Lower leg skin (tissue), 4 donors: ENCODE measurements at regions not wholly inside any gene's neighbourhood (a gene's known extent, or its start where the extent isn't known, plus 50 kb on each side); places are given as distances from the start of the nearest gene placed in this dataset.

Source experiments
- DNase-seq, 2 donors: peaks; one replicate each; pipeline ENCODE4 v3.0.0-alpha.2; 2019; ENCODE audit warnings: low spot score in 2 of 2
- H3K4me3 ChIP-seq: fragments of 200-600 bp; sonication (generic); 2 replicates; pipeline ENCODE4 v1.5.1; 2017; ENCODE audit warnings: mild to moderate bottlenecking, low read depth; ENCODE audit not compliant: poor library complexity, severe bottlenecking
- POLR2A ChIP-seq, 2 donors: fragments of 450-650 bp; IDR thresholded peaks; one replicate each; pipeline ENCODE4 v1.6.1; 2016 to 2017; ENCODE audit warnings: antibody characterized with exemption in 2 of 2, mild to moderate bottlenecking in 1 of 2, moderate library complexity in 1 of 2
- WGBS, 2 donors: methylation state at CpG; one replicate each; pipeline ENCODE4 v1.1.5; 2018; 5-methylcytosine and 5-hydroxymethylcytosine counted together
- intact Hi-C: fragments of 100-400 bp; cut with DNase I; formaldehyde crosslinking; loops from one replicate; pipeline ENCODE4 v1.15.0; 2023; ENCODE audit warnings: low total_unique reads
- TF ChIP-seq, protein P1 (sequence below), 3 donors: fragments of 450-650 bp; IDR thresholded peaks; one replicate each; pipeline ENCODE4 v1.5.1; 2016; ENCODE audit warnings: antibody characterized with exemption in 3 of 3, mild to moderate bottlenecking in 3 of 3, moderate library complexity in 2 of 3

GRCh38 chr13:91214031-91214430, 133.5 kb upstream of the MIR17HG start:
- intact Hi-C loops, result no loop called here
- TF ChIP-seq POLR2A (IDR thresholded peaks at IDR 0.05), result no peak
- TF ChIP-seq, protein P1, sequence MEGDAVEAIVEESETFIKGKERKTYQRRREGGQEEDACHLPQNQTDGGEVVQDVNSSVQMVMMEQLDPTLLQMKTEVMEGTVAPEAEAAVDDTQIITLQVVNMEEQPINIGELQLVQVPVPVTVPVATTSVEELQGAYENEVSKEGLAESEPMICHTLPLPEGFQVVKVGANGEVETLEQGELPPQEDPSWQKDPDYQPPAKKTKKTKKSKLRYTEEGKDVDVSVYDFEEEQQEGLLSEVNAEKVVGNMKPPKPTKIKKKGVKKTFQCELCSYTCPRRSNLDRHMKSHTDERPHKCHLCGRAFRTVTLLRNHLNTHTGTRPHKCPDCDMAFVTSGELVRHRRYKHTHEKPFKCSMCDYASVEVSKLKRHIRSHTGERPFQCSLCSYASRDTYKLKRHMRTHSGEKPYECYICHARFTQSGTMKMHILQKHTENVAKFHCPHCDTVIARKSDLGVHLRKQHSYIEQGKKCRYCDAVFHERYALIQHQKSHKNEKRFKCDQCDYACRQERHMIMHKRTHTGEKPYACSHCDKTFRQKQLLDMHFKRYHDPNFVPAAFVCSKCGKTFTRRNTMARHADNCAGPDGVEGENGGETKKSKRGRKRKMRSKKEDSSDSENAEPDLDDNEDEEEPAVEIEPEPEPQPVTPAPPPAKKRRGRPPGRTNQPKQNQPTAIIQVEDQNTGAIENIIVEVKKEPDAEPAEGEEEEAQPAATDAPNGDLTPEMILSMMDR (IDR thresholded peaks at IDR 0.05), result no peak
- WGBS, 2 donors, result 34 to 43% methylated on average over 2 of the region's 2 CpGs
- no peak overlapping the region for H3K4me3 ChIP-seq
- DNase-seq, result no peak

GRCh38 chr13:91216928-91217700, 130.4 kb upstream of the MIR17HG start:
- 38 to 44% methylated on average over 12 of the region's 12 CpGs for WGBS, 2 donors

GRCh38 chr13:91219201-91219600, 128.3 kb upstream of the MIR17HG start:
- no peak for TF ChIP-seq POLR2A (IDR thresholded peaks at IDR 0.05)
- TF ChIP-seq, protein P1 (IDR thresholded peaks at IDR 0.05), result no peak
- 83% methylated on average over 1 of the region's 1 CpG for WGBS, 2 donors
- no peak overlapping the region for H3K4me3 ChIP-seq
- intact Hi-C loops, result no loop called here
- DNase-seq, result no peak

More at GRCh38 chr13:91216928-91217700, 130.4 kb upstream of the MIR17HG start:
- no peak overlapping the region for H3K4me3 ChIP-seq
- no peak for TF ChIP-seq POLR2A (IDR thresholded peaks at IDR 0.05)
- TF ChIP-seq, protein P1 (IDR thresholded peaks at IDR 0.05), result no peak
- intact Hi-C loops, result no loop called here
- no peak for DNase-seq

GRCh38 chr13:91220872-91221271, 126.6 kb upstream of the MIR17HG start:
- TF ChIP-seq, protein P1 (IDR thresholded peaks at IDR 0.05), result no peak
- TF ChIP-seq POLR2A (IDR thresholded peaks at IDR 0.05), result no peak
- H3K4me3 ChIP-seq, result no peak overlapping the region
- intact Hi-C loops, result no loop called here
- 29 to 37% methylated on average over 1 of the region's 1 CpG for WGBS, 2 donors
- DNase-seq, result no peak

- H3K4me3 ChIP-seq, result no peak overlapping the region
- DNase-seq, result no peak
- no peak for TF ChIP-seq POLR2A (IDR thresholded peaks at IDR 0.05)
- intact Hi-C loops, result no loop called here
- 50 to 56% methylated on average over 1 of the region's 1 CpG for WGBS, 2 donors
These were observed 119.4 kb upstream of the MIR17HG start for GRCh38 chr13:91228108-91228507.

DNA sequence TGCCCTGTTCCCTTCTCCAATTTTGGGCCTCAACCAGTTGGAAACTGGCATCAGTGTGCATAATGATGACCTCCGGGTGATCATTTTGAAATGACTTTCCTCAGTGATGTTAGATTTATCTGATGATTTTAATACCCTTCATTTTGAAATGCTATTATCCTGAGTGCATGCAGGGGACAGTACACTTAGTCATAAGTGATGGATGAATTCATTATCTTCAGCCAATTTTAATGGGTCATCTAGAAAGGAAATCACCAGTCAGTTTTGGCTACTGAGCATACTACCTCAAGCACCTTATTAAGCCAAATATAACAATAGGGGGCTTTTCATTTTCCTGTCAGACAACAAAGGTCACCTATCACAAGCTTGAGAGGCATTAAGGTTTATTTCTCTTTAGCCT, 118.5 kb upstream of the MIR17HG start:
- DNase-seq, result no peak
- no peak overlapping the region for H3K4me3 ChIP-seq
- TF ChIP-seq, protein P1 (IDR thresholded peaks at IDR 0.05), result no peak
- no peak for TF ChIP-seq POLR2A (IDR thresholded peaks at IDR 0.05)
- intact Hi-C loops, result no loop called here
- 84 to 90% methylated on average over 1 of the region's 1 CpG for WGBS, 2 donors
